ENCODE measurements at regions not wholly inside any gene's neighbourhood (a gene's known extent, or its start where the extent isn't known, plus 50 kb on each side); places are given as distances from the start of the nearest gene placed in this dataset.

DNA sequence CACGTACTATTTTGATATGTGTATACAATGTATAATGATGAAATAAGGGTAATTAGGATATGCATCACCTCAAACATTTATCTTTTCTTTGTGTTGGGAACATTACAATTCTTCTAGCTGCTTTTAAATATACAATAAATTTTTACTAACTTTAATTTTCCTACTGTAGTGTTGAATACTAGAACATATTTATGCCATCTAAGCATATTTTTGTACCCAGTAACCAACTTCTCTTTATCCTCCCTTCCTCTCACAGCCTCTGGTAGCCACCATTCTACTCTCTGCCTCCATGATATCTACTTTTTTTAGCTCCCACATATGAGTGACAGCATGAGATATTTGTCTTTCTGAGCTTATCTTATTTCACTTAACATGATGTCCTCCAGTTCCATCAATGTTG is 468.0 kb downstream of the COL11A1 start:
- TF ChIP-seq ZNF8 (CRISPR knock-in tag; IDR thresholded peaks at IDR 0.05) (no peak), TCF4 (CRISPR knock-in tag; IDR thresholded peaks at IDR 0.05; ENCODE audit: borderline replicate concordance) (no peak), CSDC2 (CRISPR knock-in tag; IDR thresholded peaks at IDR 0.05) (no peak), PPARA (CRISPR knock-in tag; IDR thresholded peaks at IDR 0.05; ENCODE audit: borderline replicate concordance) (no peak), ZC3H10 (CRISPR knock-in tag; IDR thresholded peaks at IDR 0.05) (no peak), ZFP3 (CRISPR knock-in tag; IDR thresholded peaks at IDR 0.05) (no peak), ISL1 (CRISPR knock-in tag; IDR thresholded peaks at IDR 0.05) (no peak)
- TF ChIP-seq, protein P1, sequence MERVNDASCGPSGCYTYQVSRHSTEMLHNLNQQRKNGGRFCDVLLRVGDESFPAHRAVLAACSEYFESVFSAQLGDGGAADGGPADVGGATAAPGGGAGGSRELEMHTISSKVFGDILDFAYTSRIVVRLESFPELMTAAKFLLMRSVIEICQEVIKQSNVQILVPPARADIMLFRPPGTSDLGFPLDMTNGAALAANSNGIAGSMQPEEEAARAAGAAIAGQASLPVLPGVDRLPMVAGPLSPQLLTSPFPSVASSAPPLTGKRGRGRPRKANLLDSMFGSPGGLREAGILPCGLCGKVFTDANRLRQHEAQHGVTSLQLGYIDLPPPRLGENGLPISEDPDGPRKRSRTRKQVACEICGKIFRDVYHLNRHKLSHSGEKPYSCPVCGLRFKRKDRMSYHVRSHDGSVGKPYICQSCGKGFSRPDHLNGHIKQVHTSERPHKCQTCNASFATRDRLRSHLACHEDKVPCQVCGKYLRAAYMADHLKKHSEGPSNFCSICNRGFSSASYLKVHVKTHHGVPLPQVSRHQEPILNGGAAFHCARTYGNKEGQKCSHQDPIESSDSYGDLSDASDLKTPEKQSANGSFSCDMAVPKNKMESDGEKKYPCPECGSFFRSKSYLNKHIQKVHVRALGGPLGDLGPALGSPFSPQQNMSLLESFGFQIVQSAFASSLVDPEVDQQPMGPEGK (CRISPR knock-in tag; IDR thresholded peaks at IDR 0.05; ENCODE audit: borderline replicate concordance) = no peak

All from SK-N-SH treated with all-trans-retinoic acid at 6 μM for 48 hours (cell line).